ENCODE measurements at regions not wholly inside any gene's neighbourhood (a gene's known extent, or its start where the extent isn't known, plus 50 kb on each side); places are given as distances from the start of the nearest gene placed in this dataset.

- Histone ChIP-seq H2AFZ (no peak overlapping the region), H3K36me3 (ENCODE audit: low read depth) (no peaks in the 10 kb centered on the region), H3F3A (ENCODE audit: insufficient read depth, low read depth) (no peaks in the 10 kb centered on the region), H4K20me1 (ENCODE audit: insufficient read depth) (no peaks in the 10 kb centered on the region), H3K9me3 (ENCODE audit: insufficient read depth, low read depth) (no peaks in the 10 kb centered on the region), H3K79me2 (ENCODE audit: low read depth) (no peaks in the 10 kb centered on the region), H3K9me2 (ENCODE audit: insufficient read depth) (no peaks in the 10 kb centered on the region), H3K27ac (no peak overlapping the region), H3K4me3 (no peak overlapping the region), H3K27me3 (ENCODE audit: insufficient read depth, low read depth) (no peaks in the 10 kb centered on the region), H3K4me2 (no peak overlapping the region), H3K4me1 (replicated peaks; ENCODE audit: insufficient read depth) (no peaks in the 10 kb centered on the region)
- no peak for TF ChIP-seq CTCF (conservative IDR thresholded peaks at IDR 0.05)
- no peak for TF ChIP-seq EZH2 (IDR thresholded peaks at IDR 0.05; ENCODE audit: low read depth)
- no peak for DNase-seq
- intact Hi-C loops (cut with micrococcal nuclease; ENCODE audit: unreplicated experiment) = no loop called here
- no TSS peak for BruUV-seq (replicated peaks)
- ChIA-PET CTCF (no interaction called here), POLR2A (ENCODE audit: unreplicated experiment) (no interaction called here)
Observed at GRCh38 chr6:143611580-143611979, 66.2 kb upstream of the PHACTR2 start.

- POLR2A ChIA-PET (ENCODE audit: unreplicated experiment) = interaction anchor here (0.6 kb wide), 1 partner anchor 385 kb away, joined by 11 read pairs; no protein-coding TSS in a partner anchor
- Histone ChIP-seq H3K27ac (no peak overlapping the region), H3K4me3 (no peak overlapping the region), H3K79me2 (ENCODE audit: low read depth) (no peaks in the 10 kb centered on the region), H2AFZ (no peak overlapping the region), H4K20me1 (ENCODE audit: insufficient read depth) (no peaks in the 10 kb centered on the region), H3K4me2 (no peak overlapping the region), H3K27me3 (ENCODE audit: insufficient read depth, low read depth) (no peaks in the 10 kb centered on the region), H3K4me1 (replicated peaks; ENCODE audit: insufficient read depth) (no peaks in the 10 kb centered on the region), H3F3A (ENCODE audit: insufficient read depth, low read depth) (no peaks in the 10 kb centered on the region), H3K9me2 (ENCODE audit: insufficient read depth) (no peaks in the 10 kb centered on the region), H3K9me3 (ENCODE audit: insufficient read depth, low read depth) (no peaks in the 10 kb centered on the region), H3K36me3 (ENCODE audit: low read depth) (no peaks in the 10 kb centered on the region)
- intact Hi-C loops (cut with micrococcal nuclease; ENCODE audit: unreplicated experiment) = no loop called here
- no peak for TF ChIP-seq EZH2 (IDR thresholded peaks at IDR 0.05; ENCODE audit: low read depth)
- no peak for TF ChIP-seq CTCF (conservative IDR thresholded peaks at IDR 0.05)
- no TSS peak for BruUV-seq (replicated peaks)
- CTCF ChIA-PET = no interaction called here
- DNase-seq = no peak
Observed at GRCh38 chr6:143609972-143610371, 67.8 kb upstream of the PHACTR2 start.

GRCh38 chr6:143609501-143609900 is 68.3 kb upstream of the PHACTR2 start:
- BruUV-seq (replicated peaks) = no TSS peak
- Histone ChIP-seq H3K4me1 (replicated peaks; ENCODE audit: insufficient read depth) (no peaks in the 10 kb centered on the region), H2AFZ (no peak overlapping the region), H3K9me2 (ENCODE audit: insufficient read depth) (no peaks in the 10 kb centered on the region), H3K9me3 (ENCODE audit: insufficient read depth, low read depth) (no peaks in the 10 kb centered on the region), H4K20me1 (ENCODE audit: insufficient read depth) (no peaks in the 10 kb centered on the region), H3K27me3 (ENCODE audit: insufficient read depth, low read depth) (no peaks in the 10 kb centered on the region), H3K4me3 (no peak overlapping the region), H3K27ac (no peak overlapping the region), H3K36me3 (ENCODE audit: low read depth) (no peaks in the 10 kb centered on the region), H3K4me2 (no peak overlapping the region), H3K79me2 (ENCODE audit: low read depth) (no peaks in the 10 kb centered on the region), H3F3A (ENCODE audit: insufficient read depth, low read depth) (no peaks in the 10 kb centered on the region)
- POLR2A ChIA-PET (ENCODE audit: unreplicated experiment) = no interaction called here
- CTCF ChIA-PET = no interaction called here
- DNase-seq = no peak
- intact Hi-C loops (cut with micrococcal nuclease; ENCODE audit: unreplicated experiment) = no loop called here
- TF ChIP-seq CTCF (conservative IDR thresholded peaks at IDR 0.05) (no peak), EZH2 (IDR thresholded peaks at IDR 0.05; ENCODE audit: low read depth) (no peak)
